ENCODE measurements at regions not wholly inside any gene's neighbourhood (a gene's known extent, or its start where the extent isn't known, plus 50 kb on each side); places are given as distances from the start of the nearest gene placed in this dataset.

DNA sequence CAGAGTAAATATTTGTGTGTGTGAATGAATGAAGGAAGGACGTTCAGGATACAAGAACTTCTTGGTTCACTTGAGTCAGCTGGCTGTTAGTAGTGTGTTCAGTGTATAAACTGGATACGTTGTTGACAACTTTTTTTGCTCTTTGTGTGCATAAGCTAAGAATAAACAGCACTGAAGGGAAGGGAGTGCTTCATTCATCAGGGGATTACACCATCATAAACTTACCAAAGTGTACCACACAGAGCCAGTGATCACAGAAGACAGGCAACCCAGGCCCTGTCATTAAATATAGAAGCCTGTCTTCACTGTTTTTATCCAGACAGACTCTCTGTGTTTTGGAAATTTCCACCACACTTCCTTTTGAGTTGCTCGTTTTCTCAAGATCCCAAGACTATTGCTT, 55.5 kb upstream of the MEF2C start:
- H3K4me1 ChIP-seq (ENCODE audit: insufficient read depth, low read length): no peaks in the 10 kb centered on the region
- no peaks in the 10 kb centered on the region for H3K9me3 ChIP-seq (ENCODE audit: insufficient read depth, low read depth, low read length)
- no peak overlapping the region for H3K9ac ChIP-seq (ENCODE audit: low read depth, low read length)
- H3K27ac ChIP-seq (ENCODE audit: low read length): no peak overlapping the region
- H3K4me3 ChIP-seq (ENCODE audit: low read length): no peak overlapping the region
- no peaks in the 10 kb centered on the region for H3K36me3 ChIP-seq (ENCODE audit: insufficient read depth, low read depth, low read length)
- H3K27me3 ChIP-seq (ENCODE audit: insufficient read depth, low read length): no peaks in the 10 kb centered on the region

DNA sequence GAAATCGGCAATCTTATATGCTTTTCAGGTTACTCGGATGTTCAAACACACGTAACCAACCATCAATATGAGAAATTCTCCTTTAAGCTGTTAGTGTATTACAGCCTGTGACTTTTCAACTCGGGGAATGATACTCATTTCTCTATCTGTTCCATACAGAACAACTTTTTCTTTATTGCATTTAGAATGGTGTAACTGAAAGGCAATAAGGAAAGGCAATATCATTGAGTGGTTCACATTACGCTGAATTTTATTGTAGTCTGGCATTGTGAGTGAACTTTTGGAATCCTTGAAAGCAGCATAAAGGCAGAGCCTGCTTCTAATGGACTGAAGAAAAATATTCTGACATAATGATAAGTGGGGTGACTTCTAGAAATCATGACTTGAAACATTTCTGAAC, 54.4 kb upstream of the MEF2C start:
- Histone ChIP-seq H3K9me3 (ENCODE audit: insufficient read depth, low read depth, low read length) (no peaks in the 10 kb centered on the region), H3K9ac (ENCODE audit: low read depth, low read length) (no peak overlapping the region), H3K27me3 (ENCODE audit: insufficient read depth, low read length) (no peaks in the 10 kb centered on the region), H3K27ac (ENCODE audit: low read length) (no peak overlapping the region), H3K4me3 (ENCODE audit: low read length) (no peak overlapping the region), H3K36me3 (ENCODE audit: insufficient read depth, low read depth, low read length) (no peaks in the 10 kb centered on the region), H3K4me1 (ENCODE audit: insufficient read depth, low read length) (no peaks in the 10 kb centered on the region)

- no peaks in the 10 kb centered on the region for H3K4me1 ChIP-seq (ENCODE audit: insufficient read depth, low read length)
- H3K9ac ChIP-seq (ENCODE audit: low read depth, low read length): no peak overlapping the region
- H3K4me3 ChIP-seq (ENCODE audit: low read length): no peak overlapping the region
- no peak overlapping the region for H3K27ac ChIP-seq (ENCODE audit: low read length)
- no peaks in the 10 kb centered on the region for H3K36me3 ChIP-seq (ENCODE audit: insufficient read depth, low read depth, low read length)
- no peaks in the 10 kb centered on the region for H3K27me3 ChIP-seq (ENCODE audit: insufficient read depth, low read length)
- H3K9me3 ChIP-seq (ENCODE audit: insufficient read depth, low read depth, low read length): no peaks in the 10 kb centered on the region
Measured at GRCh38 chr5:88934439-88934838, 51.5 kb upstream of the MEF2C start.

All from iPS-20b (cell line).